ENCODE measurements at regions not wholly inside any gene's neighbourhood (a gene's known extent, or its start where the extent isn't known, plus 50 kb on each side); places are given as distances from the start of the nearest gene placed in this dataset.

DNA sequence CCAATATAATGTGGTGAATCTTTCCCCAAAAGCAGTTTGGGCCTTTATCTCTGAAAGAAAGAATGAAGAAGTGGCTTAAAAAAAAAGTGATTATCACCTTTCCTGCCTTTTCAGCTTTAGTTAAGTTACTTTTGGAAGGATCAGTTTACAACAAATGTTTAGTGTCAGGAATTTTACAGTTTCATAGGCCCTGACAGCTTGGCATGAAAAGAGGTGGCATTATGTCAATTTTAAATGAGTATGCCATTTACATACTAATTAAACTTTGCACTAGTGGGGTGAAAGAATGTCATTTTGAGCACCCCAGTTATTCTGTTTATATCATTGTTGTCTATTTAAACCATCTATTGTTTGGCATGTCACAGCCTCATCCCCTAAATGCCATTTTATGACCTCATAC is 763.5 kb upstream of the FANCL start:
- Histone ChIP-seq H3K4me2 (ENCODE audit: low read depth, low read length, poor library complexity, severe bottlenecking) (no peak overlapping the region), H2AFZ (ENCODE audit: low read depth, low read length, severe bottlenecking) (no peak overlapping the region), H4K20me1 (ENCODE audit: low read depth, low read length) (no peaks in the 10 kb centered on the region), H3K79me2 (ENCODE audit: insufficient read depth, low read length) (no peaks in the 10 kb centered on the region), H3F3A (ENCODE audit: insufficient read depth) (no peaks in the 10 kb centered on the region), H3K27me3 (ENCODE audit: low read length) (0 out of 2 replicates have a peak, but pooled peaks cover 4% of the 10 kb centered on the region), H3K9me3 (ENCODE audit: insufficient read depth, low read length) (no peaks in the 10 kb centered on the region), H3K9me2 (replicated peaks; ENCODE audit: insufficient read depth, low read length) (no peaks in the 10 kb centered on the region), H3K4me3 (ENCODE audit: insufficient read depth, low read length, poor library complexity, severe bottlenecking) (no peak overlapping the region), H3K9ac (ENCODE audit: low read length) (no peak overlapping the region), H3K36me3 (ENCODE audit: low read length) (no peaks in the 10 kb centered on the region), H3K27ac (ENCODE audit: low read depth, low read length) (no peak overlapping the region)
- no peak for TF ChIP-seq EZH2phosphoT487 (conservative IDR thresholded peaks at IDR 0.05; ENCODE audit: low read length)
- TF ChIP-seq, protein P1, sequence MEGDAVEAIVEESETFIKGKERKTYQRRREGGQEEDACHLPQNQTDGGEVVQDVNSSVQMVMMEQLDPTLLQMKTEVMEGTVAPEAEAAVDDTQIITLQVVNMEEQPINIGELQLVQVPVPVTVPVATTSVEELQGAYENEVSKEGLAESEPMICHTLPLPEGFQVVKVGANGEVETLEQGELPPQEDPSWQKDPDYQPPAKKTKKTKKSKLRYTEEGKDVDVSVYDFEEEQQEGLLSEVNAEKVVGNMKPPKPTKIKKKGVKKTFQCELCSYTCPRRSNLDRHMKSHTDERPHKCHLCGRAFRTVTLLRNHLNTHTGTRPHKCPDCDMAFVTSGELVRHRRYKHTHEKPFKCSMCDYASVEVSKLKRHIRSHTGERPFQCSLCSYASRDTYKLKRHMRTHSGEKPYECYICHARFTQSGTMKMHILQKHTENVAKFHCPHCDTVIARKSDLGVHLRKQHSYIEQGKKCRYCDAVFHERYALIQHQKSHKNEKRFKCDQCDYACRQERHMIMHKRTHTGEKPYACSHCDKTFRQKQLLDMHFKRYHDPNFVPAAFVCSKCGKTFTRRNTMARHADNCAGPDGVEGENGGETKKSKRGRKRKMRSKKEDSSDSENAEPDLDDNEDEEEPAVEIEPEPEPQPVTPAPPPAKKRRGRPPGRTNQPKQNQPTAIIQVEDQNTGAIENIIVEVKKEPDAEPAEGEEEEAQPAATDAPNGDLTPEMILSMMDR (IDR thresholded peaks at IDR 0.05; ENCODE audit: insufficient read depth, low read length, poor library complexity, severe bottlenecking), result no peak

DNA sequence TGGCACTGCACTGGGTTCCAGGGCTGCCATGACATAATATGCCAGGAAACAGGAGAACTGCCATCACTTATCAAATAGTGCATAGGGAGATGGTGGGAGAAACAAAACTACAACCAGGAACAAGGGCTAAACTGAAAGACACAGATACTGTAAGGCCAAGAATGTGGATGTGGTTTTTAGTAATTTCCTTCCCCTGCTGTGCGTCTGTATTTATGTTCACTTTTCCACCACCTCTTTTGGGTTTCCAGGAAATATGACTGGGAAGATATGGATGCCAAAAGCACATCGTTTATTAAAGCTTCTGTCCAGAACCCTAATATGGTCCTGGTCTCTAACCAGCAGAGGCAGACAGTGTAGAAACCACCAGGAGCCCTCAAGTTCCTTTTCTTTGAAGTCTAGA is 759.7 kb upstream of the FANCL start:
- H3K4me3 ChIP-seq (ENCODE audit: insufficient read depth, low read length, poor library complexity, severe bottlenecking), result no peak overlapping the region
- H3F3A ChIP-seq (ENCODE audit: insufficient read depth), result no peaks in the 10 kb centered on the region
- H3K79me2 ChIP-seq (ENCODE audit: insufficient read depth, low read length), result no peaks in the 10 kb centered on the region
- no peak overlapping the region for H2AFZ ChIP-seq (ENCODE audit: low read depth, low read length, severe bottlenecking)
- no peaks in the 10 kb centered on the region for H3K9me2 ChIP-seq (replicated peaks; ENCODE audit: insufficient read depth, low read length)
- no peaks in the 10 kb centered on the region for H3K9me3 ChIP-seq (ENCODE audit: insufficient read depth, low read length)
- no peak overlapping the region for H3K27ac ChIP-seq (ENCODE audit: low read depth, low read length)
- H4K20me1 ChIP-seq (ENCODE audit: low read depth, low read length), result no peaks in the 10 kb centered on the region
- H3K36me3 ChIP-seq (ENCODE audit: low read length), result no peaks in the 10 kb centered on the region
- no peak overlapping the region for H3K9ac ChIP-seq (ENCODE audit: low read length)
- 0 out of 2 replicates have a peak, but pooled peaks cover 4% of the 10 kb centered on the region for H3K27me3 ChIP-seq (ENCODE audit: low read length)
- TF ChIP-seq, protein P1 (IDR thresholded peaks at IDR 0.05; ENCODE audit: insufficient read depth, low read length, poor library complexity, severe bottlenecking), result no peak
- TF ChIP-seq EZH2phosphoT487 (conservative IDR thresholded peaks at IDR 0.05; ENCODE audit: low read length), result no peak
- no peak overlapping the region for H3K4me2 ChIP-seq (ENCODE audit: low read depth, low read length, poor library complexity, severe bottlenecking)

DNA sequence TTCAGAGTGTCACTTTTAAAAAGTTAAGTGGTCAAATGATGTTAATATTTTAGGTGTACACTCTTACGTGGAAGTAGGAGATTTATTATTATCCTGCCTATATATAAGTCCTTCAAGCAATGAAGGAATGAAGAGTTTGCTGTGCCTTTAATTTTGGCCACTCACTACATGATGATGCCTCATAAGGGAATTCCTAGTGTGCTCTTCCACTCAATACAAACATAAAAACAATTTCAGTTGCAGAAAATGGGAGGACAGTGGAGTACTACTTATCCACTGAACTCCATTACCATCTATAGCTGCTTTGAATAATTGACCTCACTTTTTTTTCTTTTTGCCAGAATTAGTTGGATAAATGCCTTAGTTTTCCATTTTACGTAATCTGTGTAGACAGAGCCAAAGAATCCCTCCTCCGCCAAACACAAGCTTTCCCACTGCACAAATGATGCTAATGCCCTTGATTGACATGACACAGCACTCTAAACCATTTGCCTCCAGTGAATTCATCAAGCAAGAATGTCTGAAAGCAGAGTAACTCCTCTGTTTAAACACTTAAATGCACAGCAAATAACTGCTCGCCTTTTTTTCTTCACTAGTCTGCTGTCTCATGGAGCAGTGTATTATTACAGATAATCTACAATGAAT is 751.1 kb upstream of the FANCL start:
- H3F3A ChIP-seq (ENCODE audit: insufficient read depth), result no peaks in the 10 kb centered on the region
- no peaks in the 10 kb centered on the region for H3K9me3 ChIP-seq (ENCODE audit: insufficient read depth, low read length)
- TF ChIP-seq, protein P1 (IDR thresholded peaks at IDR 0.05; ENCODE audit: insufficient read depth, low read length, poor library complexity, severe bottlenecking), result no peak
- no peak for TF ChIP-seq EZH2phosphoT487 (conservative IDR thresholded peaks at IDR 0.05; ENCODE audit: low read length)
- H3K79me2 ChIP-seq (ENCODE audit: insufficient read depth, low read length), result no peaks in the 10 kb centered on the region
- H3K36me3 ChIP-seq (ENCODE audit: low read length), result no peaks in the 10 kb centered on the region
- H3K4me3 ChIP-seq (ENCODE audit: insufficient read depth, low read length, poor library complexity, severe bottlenecking), result no peak overlapping the region
- no peak overlapping the region for H3K27ac ChIP-seq (ENCODE audit: low read depth, low read length)
- H4K20me1 ChIP-seq (ENCODE audit: low read depth, low read length), result no peaks in the 10 kb centered on the region
- H3K9me2 ChIP-seq (replicated peaks; ENCODE audit: insufficient read depth, low read length), result no peaks in the 10 kb centered on the region
- no peak overlapping the region for H3K4me2 ChIP-seq (ENCODE audit: low read depth, low read length, poor library complexity, severe bottlenecking)
- no peaks in the 10 kb centered on the region for H3K27me3 ChIP-seq (ENCODE audit: low read length)
- H3K9ac ChIP-seq (ENCODE audit: low read length), result no peak overlapping the region
- H2AFZ ChIP-seq (ENCODE audit: low read depth, low read length, severe bottlenecking), result no peak overlapping the region
